ENCODE measurements at regions not wholly inside any gene's neighbourhood (a gene's known extent, or its start where the extent isn't known, plus 50 kb on each side); places are given as distances from the start of the nearest gene placed in this dataset.
A peak's percentile ranks its signal among the peaks of the same experiment; 100 is the strongest.

GRCh38 chr10:21260506-21261149 lies 264.9 kb downstream of the SKIDA1 start:
- DNase-seq (ENCODE audit: low spot score): peak; percentile 46

- peak; percentile 56 for DNase-seq (ENCODE audit: low spot score)
Measured at GRCh38 chr10:21260066-21260465, 265.4 kb downstream of the SKIDA1 start.

DNA sequence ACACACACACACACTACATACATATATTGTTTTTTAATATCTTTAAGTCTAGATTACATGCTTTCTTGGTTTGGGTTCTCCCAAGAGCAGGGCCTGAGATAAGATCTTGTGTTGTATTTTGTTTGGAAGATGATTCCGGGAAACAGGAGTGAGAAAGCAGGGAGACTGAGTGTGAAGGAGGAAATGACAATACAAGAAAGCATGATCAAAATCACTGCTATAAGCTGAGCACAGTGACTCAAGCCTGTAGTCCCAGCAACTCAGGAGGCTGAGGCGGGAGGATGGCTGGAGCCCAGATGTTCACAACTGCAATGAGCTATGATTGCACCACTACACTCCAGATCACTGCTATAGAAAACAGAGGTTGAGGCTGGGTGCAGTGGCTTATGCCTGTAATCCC lies 267.6 kb downstream of the SKIDA1 start:
- no peak for DNase-seq (ENCODE audit: low spot score)

DNA sequence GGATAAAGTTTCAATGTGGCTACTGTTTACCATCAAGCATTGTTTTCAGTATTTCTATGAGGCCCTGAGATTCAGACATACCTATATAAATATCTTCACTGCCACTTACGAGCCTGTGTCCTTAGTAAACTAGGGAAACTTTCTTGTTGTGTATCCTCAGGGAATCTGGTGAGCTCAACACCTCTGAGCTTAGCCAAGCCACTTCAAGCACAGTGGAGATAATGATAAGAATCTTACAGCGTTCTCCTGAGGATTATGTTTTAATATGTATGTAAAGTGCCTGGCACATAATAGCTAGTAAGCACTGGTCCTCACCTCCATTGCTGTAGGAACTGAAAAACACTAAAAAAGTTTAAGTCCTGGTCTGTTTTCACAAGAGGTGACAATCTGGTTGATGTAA lies 268.3 kb downstream of the SKIDA1 start:
- no peak for DNase-seq (ENCODE audit: low spot score)

- DNase-seq (ENCODE audit: low spot score): no peak
Measured at GRCh38 chr10:21249435-21249834, 276.0 kb downstream of the SKIDA1 start.

GRCh38 chr10:21247592-21247991 lies 277.9 kb downstream of the SKIDA1 start:
- no peak for DNase-seq (ENCODE audit: low spot score)

- DNase-seq (ENCODE audit: low spot score): no peak
Measured at GRCh38 chr10:21246178-21246577, 279.3 kb downstream of the SKIDA1 start.

DNA sequence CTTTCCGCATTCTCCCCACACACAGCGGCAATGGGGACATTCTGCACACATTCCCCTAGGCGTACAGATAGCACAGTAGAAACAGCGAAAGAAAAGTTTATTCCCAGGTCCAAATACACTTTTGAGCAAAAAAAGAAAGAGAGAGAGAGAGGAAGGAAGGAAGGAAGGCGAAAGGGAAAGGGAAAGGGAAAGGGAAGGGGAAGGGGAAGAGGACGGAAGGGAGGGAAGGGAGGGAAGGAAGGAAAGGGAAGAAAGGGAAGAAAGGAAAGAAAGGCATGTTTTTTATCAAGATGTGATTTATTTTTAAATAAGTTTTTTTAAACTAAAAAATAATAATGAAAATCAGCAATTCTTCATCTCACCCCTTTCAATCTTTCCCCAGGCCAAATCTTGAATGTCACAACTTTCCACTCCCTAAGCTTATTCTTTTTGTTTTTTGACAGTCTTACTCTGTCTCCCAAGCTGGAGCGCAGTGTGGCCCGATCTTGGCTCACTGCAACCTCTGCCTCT lies 281.7 kb downstream of the SKIDA1 start:
- DNase-seq (ENCODE audit: low spot score): no peak

GRCh38 chr10:21242915-21243314 lies 282.6 kb downstream of the SKIDA1 start:
- no peak for DNase-seq (ENCODE audit: low spot score)

DNA sequence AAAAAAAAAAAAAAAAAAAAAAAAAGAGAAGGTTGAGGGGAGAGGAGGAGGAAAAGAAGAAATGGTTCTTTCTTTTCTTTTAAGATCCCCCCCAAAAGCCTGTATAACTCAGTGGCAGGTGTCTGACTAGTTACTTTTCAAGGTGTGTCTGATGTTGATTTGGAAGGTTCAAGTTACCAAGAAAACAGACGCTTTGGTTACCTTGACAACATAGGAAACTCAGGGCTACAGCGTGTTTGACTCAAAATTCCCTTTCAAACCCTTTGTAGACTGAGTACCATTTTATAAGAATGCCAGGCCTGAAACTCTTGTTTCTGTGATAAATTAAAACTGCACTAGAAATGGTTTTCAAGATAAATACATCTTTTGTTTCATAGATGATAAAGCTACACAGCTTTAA lies 286.8 kb downstream of the SKIDA1 start:
- no peak for DNase-seq (ENCODE audit: low spot score)

GRCh38 chr10:21238044-21238443 lies 287.4 kb downstream of the SKIDA1 start:
- no peak for DNase-seq (ENCODE audit: low spot score)

DNA sequence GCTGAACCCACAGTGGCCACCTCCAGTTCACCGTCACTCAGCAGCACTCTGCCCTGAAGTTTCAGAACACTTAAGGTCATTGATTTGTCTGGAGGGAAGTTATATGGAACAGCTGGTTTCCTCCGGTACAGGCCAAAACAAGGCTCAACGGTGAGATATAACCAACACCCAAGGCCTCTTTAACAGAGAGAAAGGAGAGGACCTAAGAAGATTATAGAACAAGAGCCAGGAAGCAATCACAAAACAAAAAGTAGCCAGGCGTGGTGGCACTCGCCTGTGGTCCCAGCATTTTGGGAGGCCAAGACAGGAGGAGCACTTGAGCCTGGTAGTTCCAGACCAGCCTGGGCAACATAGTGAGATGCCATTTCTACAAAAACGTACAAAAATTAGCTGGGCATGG lies 290.7 kb downstream of the SKIDA1 start:
- DNase-seq (ENCODE audit: low spot score): no peak

DNA sequence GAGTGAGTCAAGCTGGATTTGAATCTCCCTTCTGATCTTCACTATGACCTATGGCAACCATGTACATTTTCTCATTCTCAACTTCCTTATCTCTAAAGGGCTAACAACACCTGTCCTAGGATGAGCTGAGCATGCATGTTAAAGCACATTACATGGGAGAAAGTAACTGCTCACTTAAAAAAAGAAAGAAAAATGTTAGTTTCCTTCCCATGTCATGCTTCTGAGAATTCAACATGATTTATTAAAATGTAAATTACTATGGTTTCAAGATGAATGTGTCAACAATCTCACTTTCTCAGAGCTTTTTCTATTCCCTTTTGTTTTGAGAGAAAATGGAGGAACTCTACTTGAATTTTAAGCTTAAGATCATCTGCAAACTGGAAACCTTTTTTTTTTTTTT lies 295.3 kb downstream of the SKIDA1 start:
- no peak for DNase-seq (ENCODE audit: low spot score)

GRCh38 chr10:21217748-21218367 lies 307.6 kb downstream of the SKIDA1 start:
- DNase-seq (ENCODE audit: low spot score): no peak

DNA sequence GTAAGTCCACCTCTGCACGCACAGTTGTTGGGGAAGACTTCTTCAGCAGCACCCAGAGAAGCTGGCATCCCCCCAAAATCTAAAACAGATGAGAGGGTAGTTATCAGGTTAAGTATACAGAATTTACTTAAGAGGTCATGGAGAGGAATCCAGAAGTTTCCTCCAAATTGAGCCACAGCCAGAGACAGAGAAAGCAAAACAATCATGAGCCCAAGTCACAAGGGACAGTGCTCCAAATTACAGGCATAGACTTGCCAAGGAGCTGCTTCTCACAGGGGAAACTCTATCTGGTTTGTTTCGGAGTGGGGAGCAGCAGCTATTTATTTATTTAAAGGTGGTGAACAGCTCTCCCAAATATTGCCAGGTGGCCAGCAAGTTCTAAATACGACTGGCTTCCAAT lies 308.4 kb downstream of the SKIDA1 start:
- DNase-seq (ENCODE audit: low spot score): no peak

DNA sequence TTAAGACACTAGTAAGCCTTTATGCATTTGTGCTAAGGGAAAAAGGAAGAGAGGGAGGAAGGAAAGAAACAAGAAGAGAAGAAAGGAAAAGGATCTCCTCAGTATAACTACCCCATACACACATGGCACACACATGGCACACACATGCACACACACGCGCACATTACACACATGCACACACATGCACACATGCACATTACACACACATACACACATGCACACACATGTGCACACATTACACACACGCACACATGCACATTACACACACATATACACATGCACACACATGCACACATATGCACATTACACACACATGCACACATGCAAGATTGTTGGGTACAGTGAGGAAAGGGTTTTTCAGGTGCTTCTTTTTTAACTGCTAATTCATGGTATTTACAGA lies 311.2 kb downstream of the SKIDA1 start:
- no peak for DNase-seq (ENCODE audit: low spot score)

- no peak for DNase-seq (ENCODE audit: low spot score)
Measured at GRCh38 chr10:21213381-21213780, 312.1 kb downstream of the SKIDA1 start.

DNA sequence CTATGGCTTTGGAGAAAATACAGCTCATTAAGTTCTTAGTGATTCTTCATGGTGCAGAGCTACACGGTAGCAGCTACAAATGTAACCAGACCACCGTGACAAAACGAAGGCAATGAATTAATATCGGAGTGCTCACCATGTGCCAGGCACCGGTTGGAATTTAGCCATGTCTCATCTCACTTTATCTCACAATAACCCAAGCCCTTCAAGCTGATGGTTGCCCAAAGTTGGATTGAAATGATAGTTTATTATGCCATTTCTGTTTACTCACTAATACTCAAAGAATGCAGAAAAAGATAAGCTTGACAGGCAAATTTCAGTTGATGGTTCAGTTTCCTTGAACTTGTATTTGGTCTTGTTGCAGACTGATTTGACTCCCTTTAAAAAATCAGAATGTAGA lies 312.6 kb downstream of the SKIDA1 start:
- DNase-seq (ENCODE audit: low spot score): no peak

GRCh38 chr10:21212348-21212747 lies 313.1 kb downstream of the SKIDA1 start:
- DNase-seq (ENCODE audit: low spot score): no peak

DNA sequence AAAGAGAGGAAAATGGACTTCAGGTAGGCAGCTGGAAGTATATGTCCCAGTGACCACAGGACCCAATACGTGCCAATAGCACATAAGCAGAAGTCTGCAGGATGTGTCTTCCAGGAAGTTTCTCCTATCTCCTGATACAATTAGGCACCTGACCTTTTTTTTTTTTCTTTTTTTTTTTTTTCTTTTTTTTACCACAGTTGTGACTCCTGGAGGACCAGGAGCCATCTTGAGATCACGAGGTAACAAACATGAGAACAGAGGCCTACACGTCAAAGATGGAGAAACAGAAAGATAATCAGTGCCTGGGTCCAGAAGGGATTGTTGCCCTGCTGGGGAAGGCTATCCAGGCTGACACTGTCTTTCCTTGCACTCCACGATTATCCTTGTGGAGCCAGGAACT lies 312.4 kb upstream of the NEBL start:
- no peak for DNase-seq (ENCODE audit: low spot score)

- DNase-seq (ENCODE audit: low spot score): no peak
Measured at GRCh38 chr10:21208666-21209316, 311.7 kb upstream of the NEBL start.

DNA sequence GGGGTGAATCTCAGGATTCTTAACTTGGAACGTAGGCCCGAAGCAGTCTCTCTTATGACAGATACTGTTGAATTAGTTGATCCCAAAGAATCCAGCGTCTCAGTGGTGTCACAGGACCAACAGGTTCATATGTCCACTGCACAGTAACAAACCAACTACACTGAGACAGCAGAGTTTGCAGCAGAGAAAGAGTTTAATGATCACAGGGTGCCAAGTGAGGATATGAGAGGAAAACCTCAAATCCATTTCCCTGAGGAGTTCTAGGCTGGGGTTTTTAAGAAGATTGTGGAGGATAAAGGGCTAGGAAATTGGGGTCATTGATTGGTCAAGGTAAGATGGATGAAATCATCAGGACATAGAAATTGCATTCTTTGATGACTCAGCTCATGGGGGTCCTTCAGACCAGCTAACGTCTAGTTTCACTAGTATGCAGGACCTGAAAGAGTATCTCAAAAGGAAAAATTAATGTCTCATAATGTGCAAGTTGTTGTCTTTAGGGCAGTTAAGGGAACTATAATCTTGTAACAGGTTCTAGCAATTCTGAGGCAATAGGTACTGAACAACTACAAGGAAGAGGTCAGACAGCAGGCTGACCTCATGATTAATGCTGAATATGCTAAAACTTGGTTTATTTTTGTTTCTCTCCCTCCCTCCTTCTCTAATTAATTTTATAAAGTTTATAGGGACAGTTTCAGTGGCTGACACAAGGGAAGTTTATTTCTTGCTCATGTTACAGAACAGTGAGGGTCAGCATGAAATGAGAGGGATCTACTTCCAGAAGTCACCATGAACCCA lies 310.9 kb upstream of the NEBL start:
- no peak for DNase-seq (ENCODE audit: low spot score)

DNA sequence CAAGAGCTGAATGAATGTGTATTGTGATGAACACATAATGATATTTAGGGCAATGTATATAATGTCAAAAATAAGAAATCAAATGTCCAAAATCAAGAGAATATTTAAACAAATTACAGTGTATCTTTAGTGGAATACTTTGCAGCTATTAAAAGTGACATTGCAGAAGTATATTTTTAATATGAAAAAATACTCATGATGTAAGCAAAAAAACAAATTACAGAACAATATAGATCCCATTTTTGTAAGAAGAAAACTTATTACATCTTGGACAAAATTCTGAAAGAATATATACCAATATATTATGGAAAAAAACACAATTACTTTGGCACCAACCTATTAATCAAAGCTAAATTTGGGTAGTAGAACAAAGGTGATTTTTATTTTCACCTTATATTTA lies 308.2 kb upstream of the NEBL start:
- no peak for DNase-seq (ENCODE audit: low spot score)

Data from AG20443 (cell line).